ENCODE measurements at regions not wholly inside any gene's neighbourhood (a gene's known extent, or its start where the extent isn't known, plus 50 kb on each side); places are given as distances from the start of the nearest gene placed in this dataset.
"Not testable (repeated sequence)": the region's sequence is repeated elsewhere in the genome, so short reads cannot be mapped to it uniquely, and the experiment has no call there.

DNA sequence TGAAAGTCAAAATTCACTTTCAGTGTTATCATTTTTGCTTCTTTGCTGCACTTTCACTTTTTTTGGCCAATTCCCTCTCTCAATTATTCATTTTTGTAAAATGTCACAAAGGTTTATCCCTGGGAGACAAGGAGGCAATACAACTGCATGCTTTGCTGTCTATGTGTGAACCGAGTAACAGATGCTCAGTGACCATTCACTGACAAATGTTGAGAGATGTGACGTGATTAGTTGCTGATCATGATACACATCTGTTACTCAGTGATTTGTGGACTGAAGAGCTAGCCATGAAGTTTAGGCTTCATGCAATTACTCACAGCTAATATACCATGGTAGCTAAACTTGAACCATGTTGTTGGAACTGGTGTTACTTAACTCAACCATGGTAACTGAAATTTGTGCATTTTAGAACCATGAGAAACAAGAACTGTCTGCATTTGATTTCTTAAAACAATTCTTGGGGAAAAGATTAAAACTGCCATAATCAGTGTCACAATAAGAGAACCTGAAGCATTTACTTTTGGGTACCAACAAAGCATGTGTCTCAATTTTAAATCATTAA, 86.8 kb upstream of the BTG1 start:
- not testable (repeated sequence) for TF ChIP-seq POLR2AphosphoS5 (IDR thresholded peaks at IDR 0.05; ENCODE audit: borderline replicate concordance, low read depth, low read length); EZH2 (IDR thresholded peaks at IDR 0.05)
